SK-N-SH (cell line): ENCODE measurements at regions not wholly inside any gene's neighbourhood (a gene's known extent, or its start where the extent isn't known, plus 50 kb on each side); places are given as distances from the start of the nearest gene placed in this dataset.

Experiments used
- CTCF ChIP-seq: fragments of 200-600 bp; sonication (generic); IDR thresholded peaks from 2 replicates; pipeline ENCODE4 v1.6.1; 2017; ENCODE audit warnings: antibody characterized with exemption, mild to moderate bottlenecking, moderate library complexity
- EP300 ChIP-seq, 2 experiments: IDR thresholded peaks; 2 replicates each; pipeline versions ENCODE4 v1.4.0 to v1.6.1; 2012; ENCODE audit warnings: borderline replicate concordance in 1 of 2, low read depth in 1 of 2, low read length in 1 of 2
- EZH2phosphoT487 ChIP-seq: fragments of 200-600 bp; sonication (generic); IDR thresholded peaks from 2 replicates; pipeline ENCODE4 v1.6.1; 2017; ENCODE audit warnings: low read depth, mixed run types, mild to moderate bottlenecking, antibody characterized with exemption, moderate library complexity, borderline replicate concordance
- FOSL2 ChIP-seq: IDR thresholded peaks from 2 replicates; pipeline ENCODE4 v1.4.0; 2012; ENCODE audit warnings: low read depth, mild to moderate bottlenecking, moderate library complexity, borderline replicate concordance
- TAF1 ChIP-seq: IDR thresholded peaks from 2 replicates; pipeline ENCODE4 v1.6.1; 2012; ENCODE audit warnings: low read depth, mild to moderate bottlenecking, low read length, moderate library complexity, borderline replicate concordance
- TF ChIP-seq, protein P1 (sequence below): IDR thresholded peaks from 2 replicates; pipeline ENCODE4; 2012
- TF ChIP-seq, protein P2 (sequence below): IDR thresholded peaks from 2 replicates; pipeline ENCODE4 v1.6.1; 2012; ENCODE audit warnings: mild to moderate bottlenecking, low read depth, low read length, moderate library complexity

DNA sequence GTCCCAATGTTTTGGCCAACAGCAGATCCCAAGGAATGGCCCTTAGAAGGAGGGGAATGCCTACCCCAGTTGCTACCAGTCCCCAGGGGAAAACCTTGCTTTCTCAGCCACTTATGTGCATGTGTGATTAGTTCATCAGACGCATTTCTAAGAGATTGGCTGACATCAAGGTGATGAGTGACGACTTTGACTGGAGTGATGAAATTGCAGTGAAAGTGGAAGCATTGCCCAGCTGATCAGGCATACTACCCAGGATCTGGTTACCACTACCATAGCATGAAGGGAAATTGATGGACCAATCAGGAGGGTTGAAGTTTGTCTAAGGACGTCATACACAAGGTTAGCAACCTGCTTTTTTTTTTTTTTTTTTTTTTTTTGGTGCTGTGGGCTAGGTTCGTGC lies 90.3 kb upstream of the ELMO1 start:
- TF ChIP-seq CTCF: no peak
- no peak for TF ChIP-seq EZH2phosphoT487
- TF ChIP-seq EP300 (IDR thresholded peaks at IDR 0.05; ENCODE audit: borderline replicate concordance in 1 of 2, low read depth in 1 of 2, low read length in 1 of 2): no peak
- no peak for TF ChIP-seq FOSL2
- TF ChIP-seq, protein P1, sequence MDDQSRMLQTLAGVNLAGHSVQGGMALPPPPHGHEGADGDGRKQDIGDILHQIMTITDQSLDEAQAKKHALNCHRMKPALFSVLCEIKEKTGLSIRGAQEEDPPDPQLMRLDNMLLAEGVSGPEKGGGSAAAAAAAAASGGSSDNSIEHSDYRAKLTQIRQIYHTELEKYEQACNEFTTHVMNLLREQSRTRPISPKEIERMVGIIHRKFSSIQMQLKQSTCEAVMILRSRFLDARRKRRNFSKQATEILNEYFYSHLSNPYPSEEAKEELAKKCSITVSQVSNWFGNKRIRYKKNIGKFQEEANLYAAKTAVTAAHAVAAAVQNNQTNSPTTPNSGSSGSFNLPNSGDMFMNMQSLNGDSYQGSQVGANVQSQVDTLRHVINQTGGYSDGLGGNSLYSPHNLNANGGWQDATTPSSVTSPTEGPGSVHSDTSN: no peak
- TF ChIP-seq, protein P2, sequence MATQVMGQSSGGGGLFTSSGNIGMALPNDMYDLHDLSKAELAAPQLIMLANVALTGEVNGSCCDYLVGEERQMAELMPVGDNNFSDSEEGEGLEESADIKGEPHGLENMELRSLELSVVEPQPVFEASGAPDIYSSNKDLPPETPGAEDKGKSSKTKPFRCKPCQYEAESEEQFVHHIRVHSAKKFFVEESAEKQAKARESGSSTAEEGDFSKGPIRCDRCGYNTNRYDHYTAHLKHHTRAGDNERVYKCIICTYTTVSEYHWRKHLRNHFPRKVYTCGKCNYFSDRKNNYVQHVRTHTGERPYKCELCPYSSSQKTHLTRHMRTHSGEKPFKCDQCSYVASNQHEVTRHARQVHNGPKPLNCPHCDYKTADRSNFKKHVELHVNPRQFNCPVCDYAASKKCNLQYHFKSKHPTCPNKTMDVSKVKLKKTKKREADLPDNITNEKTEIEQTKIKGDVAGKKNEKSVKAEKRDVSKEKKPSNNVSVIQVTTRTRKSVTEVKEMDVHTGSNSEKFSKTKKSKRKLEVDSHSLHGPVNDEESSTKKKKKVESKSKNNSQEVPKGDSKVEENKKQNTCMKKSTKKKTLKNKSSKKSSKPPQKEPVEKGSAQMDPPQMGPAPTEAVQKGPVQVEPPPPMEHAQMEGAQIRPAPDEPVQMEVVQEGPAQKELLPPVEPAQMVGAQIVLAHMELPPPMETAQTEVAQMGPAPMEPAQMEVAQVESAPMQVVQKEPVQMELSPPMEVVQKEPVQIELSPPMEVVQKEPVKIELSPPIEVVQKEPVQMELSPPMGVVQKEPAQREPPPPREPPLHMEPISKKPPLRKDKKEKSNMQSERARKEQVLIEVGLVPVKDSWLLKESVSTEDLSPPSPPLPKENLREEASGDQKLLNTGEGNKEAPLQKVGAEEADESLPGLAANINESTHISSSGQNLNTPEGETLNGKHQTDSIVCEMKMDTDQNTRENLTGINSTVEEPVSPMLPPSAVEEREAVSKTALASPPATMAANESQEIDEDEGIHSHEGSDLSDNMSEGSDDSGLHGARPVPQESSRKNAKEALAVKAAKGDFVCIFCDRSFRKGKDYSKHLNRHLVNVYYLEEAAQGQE: no peak
- no peak for TF ChIP-seq TAF1
